GM19043 (cell line): ENCODE measurements at regions not wholly inside any gene's neighbourhood (a gene's known extent, or its start where the extent isn't known, plus 50 kb on each side); places are given as distances from the start of the nearest gene placed in this dataset.
"Not testable (repeated sequence)": the region's sequence is repeated elsewhere in the genome, so short reads cannot be mapped to it uniquely, and the experiment has no call there.

ENCODE experiments used
- ATAC-seq: cut with Tn5 transposase; IDR thresholded peaks from one replicate; pipeline ENCODE4 v1.9.1; 2021; ENCODE audit warnings: low read depth; ENCODE audit not compliant: unreplicated experiment

GRCh38 chr5:72654231-72654630 lies 147.0 kb upstream of the ZNF366 start:
- no peak for ATAC-seq

GRCh38 chr5:72653586-72653985 lies 146.4 kb upstream of the ZNF366 start:
- no peak for ATAC-seq

DNA sequence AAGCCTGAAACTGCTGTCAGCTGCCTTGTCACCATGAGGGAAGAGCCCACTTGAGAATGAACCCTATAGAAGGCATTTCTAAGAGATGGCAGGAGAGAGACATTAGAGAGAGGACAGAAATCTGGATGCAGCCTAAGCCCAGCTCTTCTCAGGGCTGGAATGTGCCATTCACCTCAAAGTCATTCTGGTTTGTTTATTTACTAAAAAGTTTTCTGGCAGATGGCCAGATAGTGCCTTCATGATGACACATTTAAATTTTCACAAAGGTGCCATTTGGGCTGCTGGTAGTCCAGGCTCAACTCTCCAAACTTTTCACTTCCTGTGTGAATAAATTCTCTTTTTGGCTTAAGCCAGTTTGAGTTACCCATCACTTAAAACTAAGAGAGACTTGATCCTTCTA lies 144.6 kb upstream of the ZNF366 start:
- no peak for ATAC-seq

- no peak for ATAC-seq
Measured at GRCh38 chr5:72651109-72651508, 143.9 kb upstream of the ZNF366 start.

- no peak for ATAC-seq
Measured at GRCh38 chr5:72649449-72649848, 142.2 kb upstream of the ZNF366 start.

- ATAC-seq, result no peak
Measured at GRCh38 chr5:72648480-72648879, 141.3 kb upstream of the ZNF366 start.

DNA sequence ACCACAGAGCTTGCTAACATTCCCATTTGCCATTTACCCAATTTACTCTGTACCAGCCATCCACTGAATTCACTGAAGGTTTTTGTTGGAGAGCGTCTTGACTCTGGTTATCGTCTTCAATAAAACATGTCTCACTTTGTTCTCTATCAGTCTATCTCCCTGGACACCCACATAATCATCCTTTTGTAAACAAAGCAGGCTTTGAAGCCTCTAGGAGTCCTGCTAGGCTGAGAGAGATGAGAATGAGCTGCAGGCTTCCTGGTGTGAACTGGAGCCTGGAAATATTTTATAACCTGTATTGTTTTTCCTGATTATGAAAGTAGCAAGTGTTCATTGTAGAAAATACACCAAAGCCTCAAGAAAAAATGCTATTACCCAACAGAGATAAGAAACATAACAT lies 140.6 kb upstream of the ZNF366 start:
- ATAC-seq, result no peak

GRCh38 chr5:72646246-72646866 lies 139.1 kb upstream of the ZNF366 start:
- ATAC-seq, result no peak

- ATAC-seq, result no peak
Measured at GRCh38 chr5:72645064-72645846, 138.0 kb upstream of the ZNF366 start.

GRCh38 chr5:72644296-72644695 lies 137.1 kb upstream of the ZNF366 start:
- no peak for ATAC-seq

DNA sequence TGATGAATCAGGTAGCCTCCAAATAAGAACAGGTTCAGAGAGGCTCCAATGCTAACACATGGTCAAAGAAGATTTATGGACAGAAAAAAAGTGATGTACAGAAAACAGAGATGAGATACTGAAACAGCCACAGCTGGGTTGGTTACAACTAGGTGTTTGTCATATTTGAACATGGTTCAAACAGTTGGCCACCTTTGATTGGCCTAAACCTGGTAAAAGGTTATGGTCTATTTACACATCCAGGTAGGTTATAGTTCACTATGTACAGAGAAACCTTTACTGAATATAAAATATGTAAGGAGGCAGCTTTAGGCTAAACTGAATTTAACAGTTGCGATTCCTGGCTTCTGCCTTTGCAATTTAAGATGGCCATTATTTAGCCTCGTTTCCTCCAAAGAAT lies 134.0 kb upstream of the ZNF366 start:
- no peak for ATAC-seq

DNA sequence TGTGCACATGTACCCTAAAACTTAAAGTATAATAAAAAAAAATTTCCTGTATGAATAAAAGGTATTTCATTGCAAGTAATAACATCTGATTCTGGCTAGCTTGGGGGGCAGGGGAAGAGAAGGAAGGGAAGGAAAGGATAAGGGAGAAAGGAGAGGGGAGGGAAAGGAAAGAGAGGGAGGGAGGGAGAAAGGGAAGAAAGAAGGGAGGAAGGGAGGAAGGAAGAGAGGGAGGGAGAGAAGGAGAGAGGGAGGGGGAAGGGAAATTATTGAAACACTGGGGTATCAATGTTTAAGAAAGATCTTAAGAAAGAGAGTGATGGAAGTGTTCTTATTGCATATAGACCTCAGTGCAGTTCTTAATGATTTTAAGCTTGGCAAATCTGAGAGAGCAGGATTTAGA lies 129.8 kb upstream of the ZNF366 start:
- ATAC-seq, result no peak

- ATAC-seq, result not testable (repeated sequence)
Measured at GRCh38 chr5:72636565-72636964, 129.4 kb upstream of the ZNF366 start.

- no peak for ATAC-seq
Measured at GRCh38 chr5:72634444-72634843, 127.2 kb upstream of the ZNF366 start.

GRCh38 chr5:72633649-72634048 lies 126.4 kb upstream of the ZNF366 start:
- no peak for ATAC-seq

- ATAC-seq, result no peak
Measured at GRCh38 chr5:72633041-72633445, 125.8 kb upstream of the ZNF366 start.

- no peak for ATAC-seq
Measured at GRCh38 chr5:72630721-72631120, 123.5 kb upstream of the ZNF366 start.

- no peak for ATAC-seq
Measured at GRCh38 chr5:72630081-72630480, 122.9 kb upstream of the ZNF366 start.

DNA sequence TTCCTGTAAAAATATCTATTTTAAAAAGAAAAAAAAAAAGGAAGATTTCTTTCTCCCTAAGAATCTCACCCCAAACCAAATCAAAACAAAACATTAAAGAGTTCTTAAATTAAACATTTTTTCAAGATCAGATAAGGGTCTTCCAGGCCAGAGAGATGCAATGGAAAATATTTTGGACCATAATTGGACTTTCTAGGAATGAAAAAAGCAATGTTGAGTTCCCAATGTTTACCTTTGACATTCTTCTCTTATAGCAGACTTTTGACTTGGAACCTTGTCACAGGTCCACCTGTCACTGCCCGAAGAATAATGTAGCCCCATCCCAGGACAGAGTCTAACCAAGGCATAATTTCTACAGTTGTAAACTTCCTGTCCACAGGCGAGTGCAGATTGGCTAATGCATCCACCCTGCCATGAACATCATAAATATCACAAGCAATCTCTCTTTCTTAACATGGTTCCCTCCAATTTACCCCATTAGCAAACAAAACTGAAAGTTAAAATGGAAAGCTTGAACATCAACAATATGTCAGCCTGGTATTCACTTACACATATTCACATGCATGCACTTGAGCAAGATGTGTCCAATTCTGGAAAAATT lies 121.7 kb upstream of the ZNF366 start:
- ATAC-seq, result no peak

GRCh38 chr5:72625332-72625731 lies 118.1 kb upstream of the ZNF366 start:
- ATAC-seq, result no peak

GRCh38 chr5:72624641-72625236 lies 117.5 kb upstream of the ZNF366 start:
- ATAC-seq, result no peak

GRCh38 chr5:72623936-72624335 lies 116.7 kb upstream of the ZNF366 start:
- ATAC-seq, result no peak
